ENCODE measurements at regions not wholly inside any gene's neighbourhood (a gene's known extent, or its start where the extent isn't known, plus 50 kb on each side); places are given as distances from the start of the nearest gene placed in this dataset.

DNA sequence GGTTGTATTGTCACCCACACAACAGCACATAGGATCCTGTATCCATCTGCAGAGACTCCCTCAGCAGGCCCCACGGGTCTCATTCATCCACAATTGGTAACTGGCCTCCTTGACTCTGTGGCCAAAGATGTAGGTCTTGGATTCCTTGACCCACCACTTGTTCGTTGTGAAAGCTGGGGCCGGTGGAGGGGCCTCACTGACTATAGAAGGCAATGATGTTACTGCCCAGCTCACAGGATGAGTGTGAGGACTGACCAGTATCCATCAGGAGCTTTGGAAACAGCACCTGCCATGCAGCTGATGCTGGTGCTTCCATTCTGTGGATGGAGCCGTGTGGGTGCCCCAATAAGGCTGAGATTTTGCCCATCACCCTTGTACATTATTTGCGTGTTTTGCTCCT is 615.7 kb downstream of the BRD1 start:
- TF ChIP-seq, protein P1, sequence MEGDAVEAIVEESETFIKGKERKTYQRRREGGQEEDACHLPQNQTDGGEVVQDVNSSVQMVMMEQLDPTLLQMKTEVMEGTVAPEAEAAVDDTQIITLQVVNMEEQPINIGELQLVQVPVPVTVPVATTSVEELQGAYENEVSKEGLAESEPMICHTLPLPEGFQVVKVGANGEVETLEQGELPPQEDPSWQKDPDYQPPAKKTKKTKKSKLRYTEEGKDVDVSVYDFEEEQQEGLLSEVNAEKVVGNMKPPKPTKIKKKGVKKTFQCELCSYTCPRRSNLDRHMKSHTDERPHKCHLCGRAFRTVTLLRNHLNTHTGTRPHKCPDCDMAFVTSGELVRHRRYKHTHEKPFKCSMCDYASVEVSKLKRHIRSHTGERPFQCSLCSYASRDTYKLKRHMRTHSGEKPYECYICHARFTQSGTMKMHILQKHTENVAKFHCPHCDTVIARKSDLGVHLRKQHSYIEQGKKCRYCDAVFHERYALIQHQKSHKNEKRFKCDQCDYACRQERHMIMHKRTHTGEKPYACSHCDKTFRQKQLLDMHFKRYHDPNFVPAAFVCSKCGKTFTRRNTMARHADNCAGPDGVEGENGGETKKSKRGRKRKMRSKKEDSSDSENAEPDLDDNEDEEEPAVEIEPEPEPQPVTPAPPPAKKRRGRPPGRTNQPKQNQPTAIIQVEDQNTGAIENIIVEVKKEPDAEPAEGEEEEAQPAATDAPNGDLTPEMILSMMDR (IDR thresholded peaks at IDR 0.05): no peak
- no peak for TF ChIP-seq POLR2A (IDR thresholded peaks at IDR 0.05)
